ENCODE measurements at regions not wholly inside any gene's neighbourhood (a gene's known extent, or its start where the extent isn't known, plus 50 kb on each side); places are given as distances from the start of the nearest gene placed in this dataset.

DNA sequence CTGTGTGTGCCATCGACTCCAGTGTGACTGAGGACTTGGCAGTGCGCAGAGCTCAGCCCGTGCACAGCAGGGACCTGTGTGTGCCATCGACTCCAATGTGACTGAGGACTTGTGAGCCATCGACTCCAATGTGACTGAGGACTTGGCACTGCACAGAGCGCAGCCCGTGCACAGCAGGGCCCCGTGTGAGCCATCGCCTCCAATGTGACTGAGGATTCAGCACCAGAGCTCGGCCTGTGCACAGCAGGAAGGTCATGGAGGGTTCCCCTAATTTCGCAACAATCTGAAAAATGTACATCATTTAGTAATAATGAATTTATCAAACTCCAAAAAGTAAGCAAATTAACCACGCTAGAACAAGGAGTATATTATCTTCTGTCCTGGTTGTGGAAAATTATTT is 348.3 kb upstream of the B3GAT1 start:
- Mint-ChIP-seq H3K4me1 (ENCODE audit: low read depth, unreplicated experiment) (no peaks in the 10 kb centered on the region), H3K9me3 (ENCODE audit: unreplicated experiment) (no peaks in the 10 kb centered on the region), H3K4me3 (ENCODE audit: unreplicated experiment) (no peak overlapping the region), H3K27me3 (ENCODE audit: low read depth, unreplicated experiment) (peaks cover 55% of the 10 kb centered on the region), H3K36me3 (ENCODE audit: low read depth, unreplicated experiment) (no peaks in the 10 kb centered on the region), H3K27ac (ENCODE audit: unreplicated experiment) (no peak overlapping the region)
- Histone ChIP-seq H4K20me1 (ENCODE audit: insufficient read depth, low read length) (no peaks in the 10 kb centered on the region), H3K9ac (ENCODE audit: low read length) (no peak overlapping the region), H3K4me2 (ENCODE audit: low read length) (no peak overlapping the region), H3K4me3 (ENCODE audit: insufficient read depth, low read depth, low read length) (no peak overlapping the region), H3K9me3 (ENCODE audit: insufficient read depth, low read depth, low read length) (peaks cover 6% of the 10 kb centered on the region), H3K36me3 (ENCODE audit: insufficient read depth, low read length) (no peaks in the 10 kb centered on the region), H2AFZ (ENCODE audit: low read depth, low read length) (no peak overlapping the region), H3K27ac (ENCODE audit: low read depth, low read length) (no peak overlapping the region), H3K4me1 (ENCODE audit: insufficient read depth, low read length) (no peaks in the 10 kb centered on the region), H3K79me2 (ENCODE audit: insufficient read depth, low read length) (no peaks in the 10 kb centered on the region), H3K27me3 (ENCODE audit: insufficient read depth, low read length) (no peaks in the 10 kb centered on the region)
- FAIRE-seq = no peak
- no peak for DNase-seq (ENCODE audit: low read depth)
- TF ChIP-seq, protein P1, sequence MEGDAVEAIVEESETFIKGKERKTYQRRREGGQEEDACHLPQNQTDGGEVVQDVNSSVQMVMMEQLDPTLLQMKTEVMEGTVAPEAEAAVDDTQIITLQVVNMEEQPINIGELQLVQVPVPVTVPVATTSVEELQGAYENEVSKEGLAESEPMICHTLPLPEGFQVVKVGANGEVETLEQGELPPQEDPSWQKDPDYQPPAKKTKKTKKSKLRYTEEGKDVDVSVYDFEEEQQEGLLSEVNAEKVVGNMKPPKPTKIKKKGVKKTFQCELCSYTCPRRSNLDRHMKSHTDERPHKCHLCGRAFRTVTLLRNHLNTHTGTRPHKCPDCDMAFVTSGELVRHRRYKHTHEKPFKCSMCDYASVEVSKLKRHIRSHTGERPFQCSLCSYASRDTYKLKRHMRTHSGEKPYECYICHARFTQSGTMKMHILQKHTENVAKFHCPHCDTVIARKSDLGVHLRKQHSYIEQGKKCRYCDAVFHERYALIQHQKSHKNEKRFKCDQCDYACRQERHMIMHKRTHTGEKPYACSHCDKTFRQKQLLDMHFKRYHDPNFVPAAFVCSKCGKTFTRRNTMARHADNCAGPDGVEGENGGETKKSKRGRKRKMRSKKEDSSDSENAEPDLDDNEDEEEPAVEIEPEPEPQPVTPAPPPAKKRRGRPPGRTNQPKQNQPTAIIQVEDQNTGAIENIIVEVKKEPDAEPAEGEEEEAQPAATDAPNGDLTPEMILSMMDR (IDR thresholded peaks at IDR 0.05; ENCODE audit: insufficient read depth, low read depth, low read length) = no peak

DNA sequence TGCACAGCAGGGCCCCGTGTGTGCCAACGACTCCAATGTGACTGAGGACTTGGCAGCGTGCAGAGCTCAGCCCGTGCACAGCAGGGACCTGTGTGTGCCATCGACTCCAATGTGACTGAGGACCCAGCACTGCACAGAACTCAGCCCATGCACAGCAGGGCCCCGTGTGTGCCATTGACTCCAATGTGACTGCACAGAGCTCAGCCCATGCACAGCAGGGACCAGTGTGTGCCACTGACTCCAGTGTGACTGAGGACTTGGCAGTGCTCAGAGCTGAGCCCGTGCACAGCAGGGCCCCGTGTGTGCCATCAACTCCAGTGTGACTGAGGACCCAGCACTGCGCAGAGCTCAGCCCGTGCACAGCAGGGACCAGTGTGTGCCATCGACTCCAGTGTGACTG is 347.8 kb upstream of the B3GAT1 start:
- Histone ChIP-seq H3K9me3 (ENCODE audit: insufficient read depth, low read depth, low read length) (peaks cover 10% of the 10 kb centered on the region), H3K4me2 (ENCODE audit: low read length) (no peak overlapping the region), H2AFZ (ENCODE audit: low read depth, low read length) (no peak overlapping the region), H4K20me1 (ENCODE audit: insufficient read depth, low read length) (no peaks in the 10 kb centered on the region), H3K9ac (ENCODE audit: low read length) (no peak overlapping the region), H3K4me3 (ENCODE audit: insufficient read depth, low read depth, low read length) (no peak overlapping the region), H3K27me3 (ENCODE audit: insufficient read depth, low read length) (no peaks in the 10 kb centered on the region), H3K4me1 (ENCODE audit: insufficient read depth, low read length) (no peaks in the 10 kb centered on the region), H3K27ac (ENCODE audit: low read depth, low read length) (no peak overlapping the region), H3K79me2 (ENCODE audit: insufficient read depth, low read length) (no peaks in the 10 kb centered on the region), H3K36me3 (ENCODE audit: insufficient read depth, low read length) (no peaks in the 10 kb centered on the region)
- Mint-ChIP-seq H3K27me3 (ENCODE audit: low read depth, unreplicated experiment) (peaks cover 55% of the 10 kb centered on the region), H3K9me3 (ENCODE audit: unreplicated experiment) (no peaks in the 10 kb centered on the region), H3K4me3 (ENCODE audit: unreplicated experiment) (no peak overlapping the region), H3K4me1 (ENCODE audit: low read depth, unreplicated experiment) (no peaks in the 10 kb centered on the region), H3K36me3 (ENCODE audit: low read depth, unreplicated experiment) (no peaks in the 10 kb centered on the region), H3K27ac (ENCODE audit: unreplicated experiment) (no peak overlapping the region)
- DNase-seq (ENCODE audit: low read depth) (no peak), FAIRE-seq (no peak)
- TF ChIP-seq EZH2 (IDR thresholded peaks at IDR 0.05; ENCODE audit: insufficient read depth, low read length) = no peak
- TF ChIP-seq, protein P1 (IDR thresholded peaks at IDR 0.05; ENCODE audit: insufficient read depth, low read depth, low read length) = no peak

DNA sequence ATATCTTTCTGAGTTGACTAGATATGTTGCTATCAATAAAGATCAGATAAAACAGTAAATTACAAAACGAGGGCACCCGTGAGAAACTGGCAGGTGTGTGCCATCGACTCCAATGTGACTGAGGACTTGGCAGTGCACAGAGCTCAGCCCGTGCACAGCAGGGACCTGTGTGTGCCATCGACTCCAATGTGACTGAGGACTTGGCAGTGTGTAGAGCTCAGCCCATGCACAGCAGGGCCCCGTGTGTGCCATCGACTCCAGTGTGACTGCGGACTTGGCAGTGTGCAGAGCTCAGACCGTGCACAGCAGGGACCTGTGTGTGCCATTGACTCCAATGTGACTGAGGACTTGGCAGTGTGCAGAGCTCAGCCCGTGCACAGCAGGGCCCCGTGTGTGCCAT is 347.2 kb upstream of the B3GAT1 start:
- H3K4me1 Mint-ChIP-seq (ENCODE audit: low read depth, unreplicated experiment) = no peaks in the 10 kb centered on the region
- H3K9me3 ChIP-seq (ENCODE audit: insufficient read depth, low read depth, low read length) = peaks cover 10% of the 10 kb centered on the region
- H3K36me3 Mint-ChIP-seq (ENCODE audit: low read depth, unreplicated experiment) = no peaks in the 10 kb centered on the region
- no peaks in the 10 kb centered on the region for H3K4me1 ChIP-seq (ENCODE audit: insufficient read depth, low read length)
- H2AFZ ChIP-seq (ENCODE audit: low read depth, low read length) = no peak overlapping the region
- DNase-seq (ENCODE audit: low read depth) = no peak
- no peak overlapping the region for H3K4me3 Mint-ChIP-seq (ENCODE audit: unreplicated experiment)
- H3K27me3 ChIP-seq (ENCODE audit: insufficient read depth, low read length) = no peaks in the 10 kb centered on the region
- FAIRE-seq = no peak
- peaks cover 50% of the 10 kb centered on the region for H3K27me3 Mint-ChIP-seq (ENCODE audit: low read depth, unreplicated experiment)
- no peaks in the 10 kb centered on the region for H4K20me1 ChIP-seq (ENCODE audit: insufficient read depth, low read length)
- no peak overlapping the region for H3K27ac ChIP-seq (ENCODE audit: low read depth, low read length)
- H3K4me3 ChIP-seq (ENCODE audit: insufficient read depth, low read depth, low read length) = no peak overlapping the region
- no peak for TF ChIP-seq EZH2 (IDR thresholded peaks at IDR 0.05; ENCODE audit: insufficient read depth, low read length)
- TF ChIP-seq, protein P1 (IDR thresholded peaks at IDR 0.05; ENCODE audit: insufficient read depth, low read depth, low read length) = no peak
- H3K27ac Mint-ChIP-seq (ENCODE audit: unreplicated experiment) = no peak overlapping the region
- no peaks in the 10 kb centered on the region for H3K79me2 ChIP-seq (ENCODE audit: insufficient read depth, low read length)
- H3K9ac ChIP-seq (ENCODE audit: low read length) = no peak overlapping the region
- no peaks in the 10 kb centered on the region for H3K9me3 Mint-ChIP-seq (ENCODE audit: unreplicated experiment)
- H3K4me2 ChIP-seq (ENCODE audit: low read length) = no peak overlapping the region
- no peaks in the 10 kb centered on the region for H3K36me3 ChIP-seq (ENCODE audit: insufficient read depth, low read length)

All from astrocyte (in vitro differentiated cells and primary cell).